ENCODE measurements at regions not wholly inside any gene's neighbourhood (a gene's known extent, or its start where the extent isn't known, plus 50 kb on each side); places are given as distances from the start of the nearest gene placed in this dataset.

- TF ChIP-seq CTCF (IDR thresholded peaks at IDR 0.05) = no peak
These were observed 111.3 kb upstream of the ADRA1B start for GRCh38 chr5:159805021-159805420.

- TF ChIP-seq CTCF (IDR thresholded peaks at IDR 0.05) = no peak
These were observed 108.7 kb upstream of the ADRA1B start for GRCh38 chr5:159807586-159807985.

- no peak for TF ChIP-seq CTCF (IDR thresholded peaks at IDR 0.05)
These were observed 104.6 kb upstream of the ADRA1B start for GRCh38 chr5:159811712-159812111.

- TF ChIP-seq CTCF (IDR thresholded peaks at IDR 0.05) = no peak
These were observed 102.1 kb upstream of the ADRA1B start for GRCh38 chr5:159814222-159814621.

GRCh38 chr5:159814805-159815585 lies 101.3 kb upstream of the ADRA1B start:
- no peak for TF ChIP-seq CTCF (IDR thresholded peaks at IDR 0.05)

- TF ChIP-seq CTCF (IDR thresholded peaks at IDR 0.05) = no peak
These were observed 98.8 kb upstream of the ADRA1B start for GRCh38 chr5:159817262-159818029.

- no peak for TF ChIP-seq CTCF (IDR thresholded peaks at IDR 0.05)
These were observed 96.5 kb upstream of the ADRA1B start for GRCh38 chr5:159819591-159820411.

Measured in LNCAP (cell line).